WI38 (cell line): ENCODE measurements at regions not wholly inside any gene's neighbourhood (a gene's known extent, or its start where the extent isn't known, plus 50 kb on each side); places are given as distances from the start of the nearest gene placed in this dataset.

Experiments
- H3K4me3 ChIP-seq: 2 replicates; pipeline ENCODE4 v1.5.1; 2011; ENCODE audit warnings: low read depth, mild to moderate bottlenecking, control low read depth, low read length
- TF ChIP-seq, protein P1 (sequence below): IDR thresholded peaks from 2 replicates; pipeline ENCODE4 v1.5.1; 2012; ENCODE audit warnings: low read depth, mild to moderate bottlenecking, control low read depth, low read length

DNA sequence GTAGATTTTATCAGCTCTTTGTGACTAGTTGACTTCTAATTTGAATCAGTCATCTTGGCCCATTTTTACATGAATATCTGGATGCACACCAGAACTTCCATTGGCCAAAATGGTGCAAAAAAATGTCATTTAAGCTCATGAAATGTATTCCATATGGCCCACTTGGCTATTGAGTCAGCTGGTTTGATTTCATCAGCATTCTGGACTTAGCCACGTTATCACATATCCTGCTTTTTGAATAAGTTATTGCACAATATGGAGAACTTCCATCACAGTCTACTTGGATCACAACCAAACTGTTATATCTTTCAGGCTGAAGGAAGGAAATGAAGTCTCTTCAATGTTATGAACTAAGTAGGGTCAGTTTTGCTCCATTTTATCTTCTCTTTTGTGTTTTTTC is 640.6 kb downstream of the PCDH7 start:
- no peak overlapping the region for H3K4me3 ChIP-seq
- TF ChIP-seq, protein P1, sequence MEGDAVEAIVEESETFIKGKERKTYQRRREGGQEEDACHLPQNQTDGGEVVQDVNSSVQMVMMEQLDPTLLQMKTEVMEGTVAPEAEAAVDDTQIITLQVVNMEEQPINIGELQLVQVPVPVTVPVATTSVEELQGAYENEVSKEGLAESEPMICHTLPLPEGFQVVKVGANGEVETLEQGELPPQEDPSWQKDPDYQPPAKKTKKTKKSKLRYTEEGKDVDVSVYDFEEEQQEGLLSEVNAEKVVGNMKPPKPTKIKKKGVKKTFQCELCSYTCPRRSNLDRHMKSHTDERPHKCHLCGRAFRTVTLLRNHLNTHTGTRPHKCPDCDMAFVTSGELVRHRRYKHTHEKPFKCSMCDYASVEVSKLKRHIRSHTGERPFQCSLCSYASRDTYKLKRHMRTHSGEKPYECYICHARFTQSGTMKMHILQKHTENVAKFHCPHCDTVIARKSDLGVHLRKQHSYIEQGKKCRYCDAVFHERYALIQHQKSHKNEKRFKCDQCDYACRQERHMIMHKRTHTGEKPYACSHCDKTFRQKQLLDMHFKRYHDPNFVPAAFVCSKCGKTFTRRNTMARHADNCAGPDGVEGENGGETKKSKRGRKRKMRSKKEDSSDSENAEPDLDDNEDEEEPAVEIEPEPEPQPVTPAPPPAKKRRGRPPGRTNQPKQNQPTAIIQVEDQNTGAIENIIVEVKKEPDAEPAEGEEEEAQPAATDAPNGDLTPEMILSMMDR = no peak

DNA sequence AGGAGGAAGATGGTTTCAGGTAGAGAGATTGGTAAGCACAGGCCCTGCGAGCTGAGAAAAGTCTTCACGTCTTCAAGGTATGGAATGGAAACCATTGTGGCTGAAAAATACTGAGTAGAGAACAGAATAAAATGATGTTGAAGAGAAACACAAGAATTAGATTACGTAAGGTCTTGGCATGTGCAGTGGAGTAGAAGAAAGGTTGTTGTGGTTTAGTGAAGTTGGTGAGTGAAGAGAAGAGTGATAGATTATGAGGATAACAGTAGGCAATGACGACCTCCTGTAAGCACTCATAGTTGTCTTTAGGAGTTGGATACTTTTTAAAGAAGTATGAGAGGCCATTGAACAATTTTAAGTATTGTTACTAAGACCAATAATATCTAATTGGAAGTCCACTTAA is 642.6 kb downstream of the PCDH7 start:
- no peak overlapping the region for H3K4me3 ChIP-seq
- TF ChIP-seq, protein P1 = no peak

DNA sequence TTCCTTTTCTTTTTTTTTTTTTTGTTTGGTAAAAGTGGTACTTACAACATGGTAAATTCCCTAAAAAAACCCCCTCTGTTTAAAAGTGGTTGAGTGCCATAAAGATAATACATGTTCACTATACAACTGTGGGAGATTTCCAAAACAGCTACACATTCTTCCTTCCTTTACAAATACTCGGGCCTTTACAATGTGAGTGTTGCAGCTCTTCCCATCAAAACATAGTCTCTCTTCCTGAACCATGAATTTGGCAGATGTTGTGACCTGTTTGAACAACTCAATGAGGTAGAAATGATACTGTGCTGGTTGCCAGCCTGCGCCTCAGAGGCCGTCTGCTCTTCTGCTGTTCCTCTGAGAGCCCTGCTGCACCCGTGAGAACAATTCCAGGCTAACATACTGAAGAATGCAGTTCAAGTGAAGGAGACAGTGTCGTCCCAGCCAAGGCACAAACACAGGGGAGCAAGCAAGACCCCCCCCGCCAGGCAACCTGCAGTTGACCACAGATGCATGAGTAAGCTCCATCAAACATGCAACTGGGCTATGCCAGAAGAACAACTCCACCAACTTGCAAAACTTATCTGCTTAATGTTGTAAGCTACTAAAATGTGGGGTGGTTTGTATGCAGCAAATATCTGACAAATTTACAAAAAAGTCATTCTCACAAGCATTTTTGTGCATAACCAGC is 645.0 kb downstream of the PCDH7 start:
- H3K4me3 ChIP-seq = no peak overlapping the region
- TF ChIP-seq, protein P1 = no peak

DNA sequence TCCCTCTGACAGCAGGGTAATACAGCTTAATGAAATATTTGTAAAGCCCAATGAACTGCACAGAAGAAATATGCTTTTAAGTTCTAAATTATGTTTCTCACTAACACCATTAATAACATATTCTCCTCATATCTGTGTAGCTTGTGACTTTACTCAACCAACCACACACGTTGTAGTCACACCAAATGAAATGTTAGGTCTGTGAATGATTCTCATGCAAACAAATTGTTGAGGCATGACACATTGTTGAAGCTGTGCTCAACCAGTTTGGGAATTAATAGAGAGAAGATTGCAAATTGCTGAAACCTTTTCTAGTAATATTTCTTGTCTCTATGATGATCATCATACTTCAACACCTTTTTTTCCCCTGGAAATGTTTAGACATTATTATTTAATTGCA is 645.9 kb downstream of the PCDH7 start:
- TF ChIP-seq, protein P1 = no peak
- no peak overlapping the region for H3K4me3 ChIP-seq

DNA sequence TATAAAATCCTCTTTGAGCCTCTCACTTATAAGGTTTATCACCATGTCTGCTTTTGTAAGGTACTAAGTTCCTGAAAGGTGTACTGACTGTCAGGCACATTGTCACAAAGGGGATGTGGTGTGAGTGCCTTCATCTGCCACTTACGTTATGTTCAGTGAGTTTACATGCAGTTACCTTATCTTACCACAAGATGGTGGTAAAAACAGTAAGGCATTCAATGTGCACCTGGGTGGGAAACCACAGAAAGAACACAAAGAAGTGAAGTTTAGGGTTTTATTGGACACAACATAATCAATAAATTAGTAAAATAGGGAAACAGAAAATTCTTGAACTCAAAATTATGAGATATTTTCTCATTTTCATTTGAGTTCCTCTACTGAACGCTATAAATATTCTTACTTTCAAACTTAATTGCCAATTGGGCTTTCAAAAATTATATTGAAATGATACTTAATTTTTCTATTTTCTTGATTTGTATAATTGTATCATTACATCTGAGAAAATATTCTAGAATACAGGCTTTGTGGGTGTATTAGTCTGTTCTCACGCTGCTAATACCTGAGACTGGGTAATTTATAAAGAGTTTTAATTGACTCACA is 650.8 kb downstream of the PCDH7 start:
- no peak overlapping the region for H3K4me3 ChIP-seq

DNA sequence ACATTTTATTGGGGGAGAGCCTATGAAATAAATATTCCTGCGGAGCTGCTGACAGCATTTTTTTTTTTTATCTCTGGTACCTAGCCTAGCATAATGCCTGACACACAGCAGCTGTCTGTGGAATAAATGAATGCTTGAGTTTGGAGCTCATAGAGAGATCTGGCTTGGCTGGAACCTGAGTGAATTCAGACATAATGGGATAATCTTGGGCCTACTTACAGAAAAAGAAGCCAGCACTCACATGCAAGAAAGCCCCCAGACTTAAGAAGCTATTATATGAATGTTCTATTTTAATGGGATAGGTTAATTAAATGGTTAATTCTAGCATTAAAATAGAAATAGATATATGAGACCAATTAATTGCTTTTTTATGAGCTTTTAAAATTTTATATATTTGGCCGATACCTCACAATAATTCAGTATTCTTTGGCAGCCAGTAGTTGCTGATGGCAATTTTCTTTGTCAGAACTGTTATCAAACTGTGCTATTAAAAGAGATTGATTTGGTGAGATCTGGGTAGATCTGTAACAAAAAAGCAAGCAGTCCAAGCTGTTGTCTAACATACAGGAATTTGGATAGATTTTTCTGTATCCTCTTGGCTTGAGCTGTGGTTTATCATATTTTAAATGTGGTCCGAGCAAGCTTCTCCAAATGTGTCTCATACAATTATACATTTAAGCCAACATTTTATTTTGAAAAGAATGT is 654.2 kb downstream of the PCDH7 start:
- TF ChIP-seq, protein P1 = no peak
- H3K4me3 ChIP-seq = no peak overlapping the region

More for the DNA sequence above, 650.8 kb downstream of the PCDH7 start:
- TF ChIP-seq, protein P1 = peak; percentile 32

DNA sequence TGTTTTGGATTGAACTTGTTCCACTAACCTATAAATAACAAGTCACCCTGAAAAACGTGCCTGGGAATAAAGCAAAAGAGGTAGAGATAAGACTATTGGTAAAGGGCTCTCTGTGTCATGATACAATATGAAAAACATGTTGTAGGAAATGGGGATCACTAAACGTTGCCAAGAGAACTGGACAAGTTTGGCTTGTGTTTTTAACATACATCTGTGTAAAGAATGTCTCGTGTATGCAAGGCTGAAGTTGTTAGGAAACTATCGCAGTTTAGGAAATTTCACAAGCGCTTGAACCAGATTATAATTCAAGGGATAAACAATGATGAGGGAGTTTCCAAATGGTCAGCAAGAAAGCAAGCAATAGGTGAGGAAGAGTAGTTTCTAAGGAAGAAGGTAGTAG is 655.8 kb downstream of the PCDH7 start:
- TF ChIP-seq, protein P1 = no peak
- no peak overlapping the region for H3K4me3 ChIP-seq
